ENCODE measurements at regions not wholly inside any gene's neighbourhood (a gene's known extent, or its start where the extent isn't known, plus 50 kb on each side); places are given as distances from the start of the nearest gene placed in this dataset.

- TF ChIP-seq RAD21 (IDR thresholded peaks at IDR 0.05; ENCODE audit: low read depth) = no peak
- TF ChIP-seq, protein P1, sequence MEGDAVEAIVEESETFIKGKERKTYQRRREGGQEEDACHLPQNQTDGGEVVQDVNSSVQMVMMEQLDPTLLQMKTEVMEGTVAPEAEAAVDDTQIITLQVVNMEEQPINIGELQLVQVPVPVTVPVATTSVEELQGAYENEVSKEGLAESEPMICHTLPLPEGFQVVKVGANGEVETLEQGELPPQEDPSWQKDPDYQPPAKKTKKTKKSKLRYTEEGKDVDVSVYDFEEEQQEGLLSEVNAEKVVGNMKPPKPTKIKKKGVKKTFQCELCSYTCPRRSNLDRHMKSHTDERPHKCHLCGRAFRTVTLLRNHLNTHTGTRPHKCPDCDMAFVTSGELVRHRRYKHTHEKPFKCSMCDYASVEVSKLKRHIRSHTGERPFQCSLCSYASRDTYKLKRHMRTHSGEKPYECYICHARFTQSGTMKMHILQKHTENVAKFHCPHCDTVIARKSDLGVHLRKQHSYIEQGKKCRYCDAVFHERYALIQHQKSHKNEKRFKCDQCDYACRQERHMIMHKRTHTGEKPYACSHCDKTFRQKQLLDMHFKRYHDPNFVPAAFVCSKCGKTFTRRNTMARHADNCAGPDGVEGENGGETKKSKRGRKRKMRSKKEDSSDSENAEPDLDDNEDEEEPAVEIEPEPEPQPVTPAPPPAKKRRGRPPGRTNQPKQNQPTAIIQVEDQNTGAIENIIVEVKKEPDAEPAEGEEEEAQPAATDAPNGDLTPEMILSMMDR (IDR thresholded peaks at IDR 0.05 in 2 of 3, conservative IDR thresholded peaks at IDR 0.05 in 1 of 3; ENCODE audit: borderline replicate concordance in 1 of 3, insufficient read depth in 1 of 3, low read depth in 2 of 3, low read length in 2 of 3) = no peak
- no peak for TF ChIP-seq REST (IDR thresholded peaks at IDR 0.05; ENCODE audit: low read depth)
- no peak for TF ChIP-seq SP1 (IDR thresholded peaks at IDR 0.05; ENCODE audit: low read depth)
Observed at GRCh38 chr1:222892137-222892769, 77.4 kb downstream of the DISP1 start.
